Globus pallidus (tissue), 1 donor: ENCODE measurements at regions not wholly inside any gene's neighbourhood (a gene's known extent, or its start where the extent isn't known, plus 50 kb on each side); places are given as distances from the start of the nearest gene placed in this dataset.

ENCODE experiments used
- DNase-seq: peaks from one replicate; pipeline ENCODE4 v3.0.0-alpha.2; 2015; ENCODE audit warnings: low spot score

DNA sequence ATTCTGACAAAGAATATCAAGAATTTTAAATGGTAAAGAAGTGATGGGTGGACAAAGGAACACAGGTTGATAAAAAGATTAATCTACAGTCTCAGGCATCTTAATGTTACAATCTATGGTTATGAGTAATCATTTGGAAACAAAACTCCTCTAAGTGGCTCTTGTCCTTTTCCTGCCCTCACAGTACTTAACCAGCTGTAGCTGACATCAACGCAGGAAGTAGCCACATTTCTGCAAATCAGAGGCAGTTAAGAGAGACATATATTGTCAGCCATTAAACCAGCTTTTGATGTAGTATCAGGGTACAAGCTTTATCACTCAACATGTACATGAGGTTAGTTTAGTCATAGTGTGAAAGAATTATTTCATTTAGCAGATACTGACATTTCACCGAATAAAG is 244.6 kb downstream of the NR4A2 start:
- no peak for DNase-seq

GRCh38 chr2:156083763-156084493 is 248.6 kb downstream of the NR4A2 start:
- no peak for DNase-seq

DNA sequence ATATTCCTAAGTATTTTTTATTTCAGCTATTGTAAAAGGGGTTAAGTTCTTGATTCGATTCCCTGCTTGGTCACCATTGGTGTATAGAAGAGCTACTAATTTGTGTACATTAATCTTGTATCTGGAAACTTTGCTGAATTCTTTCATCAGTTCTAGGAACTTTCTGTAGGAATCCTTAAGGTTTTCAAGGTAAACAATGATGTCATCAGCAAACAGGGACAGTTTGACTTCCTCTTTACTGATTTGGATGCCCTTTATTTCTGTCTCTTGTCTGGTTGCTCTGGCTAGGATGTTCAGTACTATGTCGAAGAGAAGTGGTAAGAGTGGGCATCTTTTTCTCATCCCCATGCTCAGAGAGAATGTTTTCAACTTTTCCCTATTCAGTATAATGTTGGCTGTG is 252.7 kb downstream of the NR4A2 start:
- no peak for DNase-seq

DNA sequence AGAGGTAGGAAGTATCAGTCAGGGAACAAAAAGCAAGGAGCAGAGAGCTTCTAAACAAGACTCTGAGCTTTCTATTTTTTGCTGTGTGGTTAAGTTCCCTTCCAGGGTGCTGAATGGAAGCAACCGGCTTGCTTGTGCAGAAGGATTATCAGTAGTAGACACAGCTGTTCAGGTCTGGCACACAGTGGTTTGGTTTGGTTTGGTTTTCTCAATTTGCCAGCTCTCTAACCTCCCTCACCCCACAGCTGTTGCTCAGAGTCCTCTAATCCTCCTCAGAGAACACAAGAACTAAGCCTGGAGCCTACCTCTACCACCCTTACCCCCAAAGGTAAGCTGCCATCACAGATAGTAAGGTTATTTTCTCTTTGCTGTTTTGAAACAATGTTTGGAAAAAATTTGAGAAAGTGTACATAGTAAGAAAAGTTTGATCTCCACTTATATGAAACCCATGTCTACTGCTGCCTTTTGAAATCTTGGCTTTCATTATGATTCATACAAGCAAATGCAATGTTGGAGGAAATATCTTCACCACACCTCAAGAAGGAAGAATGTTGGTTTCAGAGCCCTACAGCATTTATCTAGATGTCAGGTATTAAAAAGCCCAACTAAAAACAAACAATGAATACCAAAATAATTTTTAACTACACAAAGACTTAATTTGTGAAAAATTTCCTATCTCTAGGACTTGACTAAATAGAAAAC is 255.3 kb downstream of the NR4A2 start:
- DNase-seq = no peak

DNA sequence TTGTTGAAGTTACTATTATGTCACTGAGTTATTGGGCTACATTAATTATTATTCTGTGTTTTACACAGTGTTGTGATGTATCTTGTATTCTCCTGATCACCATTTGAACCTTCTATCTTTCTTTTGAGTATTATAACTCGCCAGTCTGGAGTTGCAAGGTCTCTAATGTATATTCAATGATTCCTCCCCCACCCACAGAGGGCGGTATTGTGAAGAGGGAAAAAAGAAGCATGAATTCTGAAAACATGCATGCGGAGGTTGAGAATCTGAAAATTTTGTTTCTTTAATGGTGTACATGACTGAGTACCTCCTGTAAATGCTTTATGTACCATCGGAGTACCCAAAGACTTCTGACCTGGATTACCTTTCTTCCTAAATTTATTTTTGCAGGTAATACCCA is 266.6 kb downstream of the NR4A2 start:
- DNase-seq = no peak

DNA sequence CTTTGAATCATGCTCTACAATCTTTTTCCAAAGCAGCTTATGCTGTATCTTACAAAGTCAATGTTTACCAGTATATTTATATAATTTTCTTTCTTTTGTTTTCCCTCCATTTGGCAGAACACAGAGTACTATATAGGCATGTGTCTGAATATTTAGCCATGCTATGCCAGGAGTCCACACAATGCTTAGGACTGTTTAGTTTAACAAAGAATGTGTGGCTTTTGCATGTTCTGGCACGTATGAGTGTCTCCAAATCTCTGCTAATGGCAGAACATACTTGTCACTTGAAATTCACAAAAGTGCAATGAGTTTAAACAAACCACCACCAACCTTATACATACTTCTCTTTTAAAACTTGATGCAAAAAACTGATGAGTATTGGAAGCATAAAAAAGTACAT is 268.0 kb downstream of the NR4A2 start:
- no peak for DNase-seq

DNA sequence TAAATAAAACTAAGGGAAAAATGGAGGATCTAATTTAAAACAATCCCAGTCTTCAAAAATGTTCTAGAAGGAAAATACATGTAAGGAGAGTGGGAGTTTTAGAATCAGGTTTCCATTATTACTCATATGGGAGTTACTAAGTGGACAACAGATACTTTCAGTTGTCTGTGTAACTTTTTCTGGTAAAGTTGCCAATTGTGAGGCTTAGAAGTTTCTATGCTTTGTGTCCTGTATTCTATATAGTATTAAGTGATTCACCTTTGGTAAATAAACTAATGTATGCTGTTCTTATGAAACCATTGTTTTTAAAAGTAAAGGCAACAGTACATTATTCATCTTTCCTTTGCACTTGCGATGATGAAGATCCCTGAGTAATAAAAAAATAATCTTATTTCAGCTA is 274.9 kb downstream of the NR4A2 start:
- DNase-seq = no peak

DNA sequence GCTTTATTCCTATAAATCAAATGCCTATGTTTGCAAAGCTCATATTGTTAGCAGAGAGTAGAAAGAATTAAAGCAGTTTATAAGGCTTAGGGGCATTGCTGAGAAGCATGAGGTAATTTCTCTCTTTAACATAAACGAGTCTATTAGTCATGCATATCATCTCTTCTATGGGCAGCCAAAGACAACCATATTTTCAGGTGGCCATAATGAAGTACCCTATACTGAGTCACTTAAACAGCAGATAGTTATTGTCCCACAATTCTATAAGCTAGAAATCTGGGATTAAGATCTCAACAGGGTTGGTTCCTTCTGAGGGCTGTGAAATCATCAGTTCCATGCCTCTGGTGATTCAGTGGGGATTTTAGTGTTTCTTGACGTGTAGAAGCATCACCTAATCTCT is 277.5 kb downstream of the NR4A2 start:
- no peak for DNase-seq

DNA sequence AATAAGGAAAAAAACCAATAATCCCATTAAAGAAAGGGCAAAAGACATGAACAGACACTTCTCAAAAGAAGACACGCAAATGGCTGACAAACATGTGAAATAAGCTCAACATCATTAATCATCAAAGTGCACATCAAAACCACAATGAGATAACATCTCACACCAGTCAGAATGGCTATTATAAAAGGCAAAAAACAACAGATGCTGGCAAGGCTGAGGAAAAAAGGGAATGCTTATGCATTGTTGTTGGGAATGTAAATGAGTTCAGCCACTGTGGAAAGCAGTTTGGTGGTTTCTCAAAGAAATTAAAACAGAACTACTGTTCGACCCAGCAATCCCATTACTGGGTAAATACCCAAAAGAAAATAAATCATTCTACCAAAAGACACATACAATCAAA is 285.6 kb downstream of the NR4A2 start:
- no peak for DNase-seq

DNA sequence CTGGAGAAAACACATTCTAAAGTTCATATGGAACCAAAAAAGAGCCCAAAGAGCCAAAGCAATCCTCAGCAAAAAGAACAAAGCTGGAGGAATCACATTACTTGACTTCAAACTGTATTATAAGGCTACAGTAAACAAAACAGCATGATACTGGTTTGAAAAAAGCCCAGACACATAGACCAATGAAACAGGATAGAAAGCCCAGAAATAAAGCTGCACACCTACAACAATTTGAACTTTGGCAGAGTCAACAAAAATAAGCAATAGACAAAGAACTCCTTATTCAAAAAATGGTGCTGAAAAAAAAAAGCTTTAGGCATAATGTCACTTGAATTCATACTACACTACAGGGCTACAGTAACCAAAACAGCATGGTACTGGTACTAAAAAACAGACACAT is 289.6 kb downstream of the NR4A2 start:
- no peak for DNase-seq

- DNase-seq = no peak
Measured at GRCh38 chr2:156038021-156038420, 294.5 kb downstream of the NR4A2 start.

- no peak for DNase-seq
Measured at GRCh38 chr2:156037482-156037881, 295.0 kb downstream of the NR4A2 start.

DNA sequence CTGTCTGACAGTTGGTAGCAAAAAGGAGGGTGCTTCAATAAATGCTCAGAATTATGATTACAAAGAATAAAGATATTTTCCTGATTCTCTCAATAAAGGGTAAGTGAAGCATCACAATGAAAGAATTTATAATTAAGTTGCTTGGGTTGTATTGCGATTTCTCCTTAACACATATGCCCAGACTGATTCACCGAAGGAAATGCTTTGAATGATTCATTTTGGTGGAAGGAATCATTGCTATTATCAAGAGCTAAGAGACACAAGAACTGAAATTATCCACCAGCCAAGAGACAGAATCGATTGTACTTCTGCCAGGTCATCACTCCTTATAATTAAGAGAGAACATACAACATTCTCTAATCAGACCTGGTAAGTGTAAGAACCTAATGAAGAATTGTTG is 301.4 kb downstream of the NR4A2 start:
- DNase-seq = no peak

DNA sequence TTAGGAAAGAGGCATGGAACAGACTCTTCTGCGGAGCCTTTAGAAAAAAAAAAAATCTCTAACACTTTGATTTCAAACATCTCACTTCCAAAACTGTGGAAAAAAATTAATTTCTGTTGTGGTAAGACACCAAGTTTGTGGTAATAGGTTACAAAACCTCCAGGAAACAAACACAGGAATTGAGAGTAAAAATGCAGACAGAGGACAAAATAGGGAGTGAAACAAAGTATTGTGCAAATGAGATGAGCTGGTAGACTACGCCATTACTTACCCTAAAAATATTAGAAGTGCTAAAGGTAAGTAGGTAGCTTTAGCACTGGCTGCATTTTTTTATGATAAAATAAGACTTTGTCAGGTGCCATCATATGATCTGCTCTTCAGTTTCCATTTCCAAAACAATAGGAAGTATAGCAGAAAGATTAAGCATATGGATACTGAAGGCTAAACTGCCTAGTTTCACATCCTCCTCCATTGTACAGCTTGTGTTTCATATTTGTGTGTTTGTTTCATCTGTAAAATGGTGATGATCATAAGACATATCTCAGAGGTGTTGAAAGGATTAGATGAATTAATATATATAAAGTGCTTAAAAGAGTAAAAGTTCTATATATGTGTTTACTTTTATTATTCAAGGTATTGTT is 309.2 kb downstream of the NR4A2 start:
- no peak for DNase-seq

DNA sequence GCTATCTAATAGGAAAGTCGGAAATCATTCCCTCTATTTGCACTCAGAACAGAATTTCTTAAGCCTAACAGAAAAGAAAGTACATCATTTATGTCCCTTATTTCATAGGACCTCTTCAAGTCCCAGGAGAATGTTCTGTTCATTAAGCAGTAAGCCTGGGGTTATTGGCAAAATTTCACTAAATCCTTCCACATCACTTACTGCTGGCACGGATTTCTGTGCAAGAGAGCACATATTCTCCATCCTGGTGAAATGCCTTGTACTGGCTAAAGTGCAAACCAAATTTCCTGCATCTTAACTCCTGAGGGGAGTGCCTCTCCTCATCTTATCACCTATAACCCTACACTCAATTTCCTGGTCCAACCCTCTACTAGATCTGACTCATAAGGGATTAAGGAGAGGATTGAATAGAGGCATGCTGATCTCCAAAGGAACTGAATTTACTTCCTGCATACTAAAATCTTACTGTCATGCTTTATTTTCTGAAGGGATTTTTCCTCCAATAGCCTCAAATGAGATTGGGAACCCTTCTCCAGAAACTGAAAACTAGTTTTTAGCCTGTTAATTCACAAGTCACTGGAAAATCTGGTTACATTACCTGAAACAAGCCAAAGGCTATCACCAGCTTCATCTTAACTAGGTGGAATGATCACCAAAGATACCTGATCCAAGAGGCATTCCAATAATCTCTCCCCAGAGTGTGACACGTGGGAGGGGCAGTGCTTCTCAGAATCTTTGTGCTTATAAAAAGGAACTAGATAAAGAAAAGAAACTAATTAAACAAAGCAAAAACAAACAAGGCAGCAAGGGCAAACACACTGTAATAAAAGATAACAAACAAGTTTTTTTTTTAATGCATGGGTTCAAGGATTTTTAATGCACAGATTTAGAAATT is 311.1 kb downstream of the NR4A2 start:
- no peak for DNase-seq

- no peak for DNase-seq
Measured at GRCh38 chr2:156019341-156019740, 313.2 kb downstream of the NR4A2 start.

DNA sequence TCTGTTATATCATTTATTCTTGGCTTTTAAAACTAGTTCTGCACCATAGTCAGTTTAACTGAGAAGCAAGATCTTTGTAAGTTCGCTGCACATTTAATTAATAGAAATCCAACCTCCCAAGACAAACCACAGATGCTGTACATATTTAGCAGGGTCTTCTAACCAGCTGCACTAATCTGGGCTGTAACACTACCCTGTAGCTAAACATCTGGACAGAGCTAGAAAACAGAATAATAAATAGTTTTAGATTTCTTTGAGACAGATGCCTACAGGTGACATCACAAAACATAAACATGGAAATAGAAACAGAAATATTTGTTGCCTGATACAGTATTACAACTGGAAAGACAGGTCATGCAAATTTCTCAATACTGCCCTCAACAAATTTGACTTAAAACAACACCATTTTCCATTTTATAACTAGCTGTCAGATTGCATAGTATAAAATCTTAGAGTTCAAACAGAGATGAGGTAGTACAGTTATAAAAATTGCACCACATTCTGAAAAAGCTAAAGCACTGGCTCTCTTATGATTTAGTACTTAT is 315.1 kb downstream of the NR4A2 start:
- DNase-seq = no peak

- no peak for DNase-seq
Measured at GRCh38 chr2:156009293-156009692, 323.2 kb downstream of the NR4A2 start.

DNA sequence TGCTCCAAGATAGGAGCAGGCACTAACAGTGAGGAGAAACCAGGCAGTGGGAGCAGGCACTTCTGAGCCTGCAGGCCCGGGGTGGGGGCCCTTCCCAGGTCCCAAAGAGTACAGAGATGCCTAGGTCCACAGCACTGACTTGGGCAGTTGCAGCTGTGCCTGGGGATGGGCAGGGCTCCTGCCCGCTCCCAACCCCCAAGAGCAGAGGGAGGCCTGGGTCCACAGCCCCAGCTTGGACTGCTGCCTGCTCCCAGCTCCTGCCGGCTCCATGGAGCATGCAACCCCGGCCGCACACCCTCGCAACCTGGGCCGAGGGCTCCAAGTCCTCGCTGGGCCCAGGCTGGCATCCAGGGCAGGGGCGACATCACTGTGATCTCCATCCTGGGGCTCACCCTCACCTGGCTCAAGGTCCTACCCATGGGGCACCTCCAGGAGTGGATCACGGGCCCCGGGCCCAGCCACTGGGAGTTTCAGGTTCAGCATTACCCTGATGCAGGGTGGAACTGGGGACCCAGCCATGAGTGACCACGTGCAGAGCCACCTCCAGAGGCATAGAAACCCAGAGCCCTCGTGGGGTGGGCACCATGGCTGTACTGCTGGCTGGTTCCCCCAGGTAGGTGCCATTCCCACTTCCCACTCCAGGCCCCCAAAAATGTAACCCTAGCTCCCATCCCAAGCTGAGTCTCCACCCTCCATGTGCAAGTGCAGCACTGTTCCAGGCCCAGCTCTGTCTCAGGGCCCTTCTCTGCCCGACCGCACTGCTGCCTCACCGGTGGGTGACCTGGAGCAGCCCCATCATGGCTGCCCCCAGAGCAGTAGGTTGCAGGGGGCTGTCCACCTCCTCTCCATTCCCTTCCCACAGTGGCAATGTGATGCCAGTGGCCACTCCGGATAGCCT is 325.6 kb downstream of the NR4A2 start:
- DNase-seq = no peak

GRCh38 chr2:156005999-156006712 is 326.4 kb downstream of the NR4A2 start:
- DNase-seq = no peak
